H1 (cell line): ENCODE measurements at regions not wholly inside any gene's neighbourhood (a gene's known extent, or its start where the extent isn't known, plus 50 kb on each side); places are given as distances from the start of the nearest gene placed in this dataset.

Source experiments
- CTCF ChIA-PET: fragments of 300-600 bp; sonication (Branson Sonifier 250); formaldehyde crosslinking; loops from one replicate; lab custom pipeline; 2021; ENCODE audit not compliant: partially characterized antibody; lab: Charles Lee
- POLR2A ChIA-PET: fragments of 300-600 bp; sonication (Branson Sonifier 250); formaldehyde crosslinking; loops from one replicate; lab custom pipeline; 2021; ENCODE audit warnings: inconsistent platforms; ENCODE audit not compliant: partially characterized antibody; lab: Charles Lee
- DNase-seq, 2 experiments: peaks; one replicate each; pipeline versions ENCODE4 v3.0.0 to v3.0.0-alpha.2; 2010 to 2022; ENCODE audit warnings: low spot score in 2 of 2, low read depth in 1 of 2, mixed read lengths in 1 of 2
- FAIRE-seq: peaks from 2 replicates; lab custom pipeline; 2011; peaks lifted over from hg19 to GRCh38; lab: Jason Lieb, UNC
- H2AFZ ChIP-seq: 2 replicates; pipeline ENCODE4 v1.8.1; 2012; ENCODE audit warnings: low read length, inconsistent platforms
- H2AK5ac ChIP-seq: 2 replicates; pipeline ENCODE4 v1.6.1; 2013; ENCODE audit warnings: low read depth, low read length
- H2BK120ac ChIP-seq: replicated peaks from 2 replicates; pipeline ENCODE3; 2013; ENCODE audit warnings: low read depth, low read length, inconsistent platforms
- H2BK12ac ChIP-seq: 2 replicates; pipeline ENCODE4 v1.6.1; 2013; ENCODE audit warnings: low read depth, low read length
- H2BK15ac ChIP-seq: 2 replicates; pipeline ENCODE4 v1.6.1; 2013; ENCODE audit warnings: low read length
- H2BK20ac ChIP-seq: 2 replicates; pipeline ENCODE4 v1.6.1; 2013; ENCODE audit warnings: low read length
- H2BK5ac ChIP-seq: 2 replicates; pipeline ENCODE4 v1.6.1; 2013; ENCODE audit warnings: low read depth, low read length
- H3K14ac ChIP-seq: 2 replicates; pipeline ENCODE4 v1.6.1; 2013; ENCODE audit warnings: inconsistent platforms; ENCODE audit not compliant: insufficient read length
- H3K18ac ChIP-seq: 2 replicates; pipeline ENCODE4 v1.6.1; 2013; ENCODE audit warnings: low read length; ENCODE audit errors: extremely low read depth
- H3K23ac ChIP-seq: 2 replicates; pipeline ENCODE4 v1.6.1; 2013; ENCODE audit warnings: inconsistent platforms; ENCODE audit not compliant: insufficient read length
- H3K23me2 ChIP-seq: 2 replicates; pipeline ENCODE4 v1.6.1; 2013; ENCODE audit warnings: low read depth, low read length
- H3K27ac ChIP-seq: 2 replicates; pipeline ENCODE4 v1.6.1; 2011; ENCODE audit warnings: low read depth, low read length, inconsistent platforms
- H3K27me3 ChIP-seq, 4 experiments: replicated peaks in 1 of 4; 1 replicate in 1 of 4; 2 replicates in 3 of 4; pipeline versions ENCODE4 v1.6.1 to v1.8.1; 2011 to 2013; ENCODE audit warnings: low read length in 3 of 4, mild to moderate bottlenecking in 3 of 4, inconsistent platforms in 2 of 4, mixed read lengths in 2 of 4, moderate library complexity in 1 of 4; ENCODE audit not compliant: control insufficient read depth in 3 of 4, insufficient read depth in 3 of 4; ENCODE audit errors: extremely low read depth in 1 of 4
- H3K36me3 ChIP-seq, 4 experiments: 2 replicates each; pipeline versions ENCODE4 v1.6.1 to v1.8.1; 2011 to 2013; ENCODE audit warnings: mild to moderate bottlenecking in 4 of 4, low read length in 3 of 4, moderate library complexity in 2 of 4, control low read depth in 1 of 4, inconsistent platforms in 1 of 4; ENCODE audit not compliant: insufficient read depth in 4 of 4, control insufficient read depth in 2 of 4
- H3K4ac ChIP-seq: replicated peaks from 2 replicates; pipeline ENCODE3; 2013; ENCODE audit warnings: low read length, low read depth, mixed read lengths, inconsistent platforms; ENCODE audit not compliant: insufficient read length
- H3K4me1 ChIP-seq, 4 experiments: replicated peaks in 1 of 4; 1 replicate in 1 of 4; 2 replicates in 3 of 4; pipeline versions ENCODE4 v1.6.1 to v1.8.1; 2011 to 2013; ENCODE audit warnings: low read length in 3 of 4, inconsistent platforms in 2 of 4, mixed read lengths in 1 of 4; ENCODE audit not compliant: insufficient read depth in 4 of 4, control insufficient read depth in 3 of 4
- H3K4me2 ChIP-seq, 2 experiments: 2 replicates each; pipeline versions ENCODE4 v1.6.1 to v1.8.1; 2011 to 2013; ENCODE audit warnings: low read depth in 2 of 2, low read length in 2 of 2, control low read depth in 1 of 2, inconsistent platforms in 1 of 2, mild to moderate bottlenecking in 1 of 2; ENCODE audit not compliant: insufficient read depth in 1 of 2
- H3K4me3 ChIP-seq, 4 experiments: fragments of 200-600, 300-600 bp in 1 of 4; sonication (generic), shearing (Covaris generic), sonication (Bioruptor Twin) in 1 of 4; 2 replicates each; pipeline versions ENCODE4 v1.5.1 to v1.8.1; 2011 to 2016; ENCODE audit warnings: low read length in 4 of 4, low read depth in 3 of 4, control low read depth in 2 of 4, inconsistent platforms in 2 of 4, mild to moderate bottlenecking in 2 of 4, mixed read lengths in 1 of 4, moderate library complexity in 1 of 4; ENCODE audit not compliant: insufficient read depth in 2 of 4; ENCODE audit errors: extremely low read depth in 1 of 4
- H3K56ac ChIP-seq: replicated peaks from 2 replicates; pipeline ENCODE3; 2013; ENCODE audit warnings: low read depth, mild to moderate bottlenecking, mixed read lengths, low read length, inconsistent platforms; ENCODE audit not compliant: insufficient read length
- H3K79me1 ChIP-seq: 2 replicates; pipeline ENCODE4 v1.6.1; 2013; ENCODE audit warnings: low read depth, low read length, control low read depth
- H3K79me2 ChIP-seq, 2 experiments: 2 replicates each; pipeline versions ENCODE4 v1.6.1 to v1.8.1; 2012 to 2013; ENCODE audit warnings: low read length in 2 of 2, mild to moderate bottlenecking in 2 of 2, inconsistent platforms in 1 of 2; ENCODE audit not compliant: insufficient read depth in 2 of 2, control insufficient read depth in 1 of 2
- H3K9ac ChIP-seq, 4 experiments: replicated peaks in 1 of 4; 1 replicate in 1 of 4; 2 replicates in 3 of 4; pipeline versions ENCODE4 v1.6.1 to v1.8.1; 2011 to 2013; ENCODE audit warnings: low read depth in 3 of 4, low read length in 3 of 4, control low read depth in 2 of 4, mild to moderate bottlenecking in 2 of 4, moderate library complexity in 2 of 4, inconsistent platforms in 1 of 4; ENCODE audit errors: extremely low read depth in 1 of 4
- H3K9me3 ChIP-seq, 2 experiments: 2 replicates each; pipeline versions ENCODE4 v1.6.1 to v1.8.1; 2012 to 2013; ENCODE audit warnings: mild to moderate bottlenecking in 2 of 2, moderate library complexity in 2 of 2, control low read depth in 1 of 2, inconsistent platforms in 1 of 2, low read depth in 1 of 2, low read length in 1 of 2, mixed read lengths in 1 of 2; ENCODE audit not compliant: insufficient read depth in 2 of 2
- H4K20me1 ChIP-seq, 2 experiments: replicated peaks in 1 of 2; 2 replicates each; pipeline versions ENCODE3 to v1.8.1; 2011 to 2013; ENCODE audit warnings: inconsistent platforms in 2 of 2, low read length in 2 of 2, mild to moderate bottlenecking in 1 of 2; ENCODE audit not compliant: insufficient read depth in 2 of 2, control insufficient read depth in 1 of 2
- H4K5ac ChIP-seq: 2 replicates; pipeline ENCODE4 v1.6.1; 2013; ENCODE audit warnings: low read length, low read depth, mixed read lengths, inconsistent platforms; ENCODE audit not compliant: insufficient read length
- H4K8ac ChIP-seq: 2 replicates; pipeline ENCODE4 v1.8.0; 2013; ENCODE audit warnings: mild to moderate bottlenecking, moderate library complexity, low read length, inconsistent platforms; ENCODE audit not compliant: insufficient read depth; ENCODE audit errors: extremely low read depth
- H4K91ac ChIP-seq: replicated peaks from 2 replicates; pipeline ENCODE3; 2013; ENCODE audit warnings: low read length, mixed read lengths, inconsistent platforms; ENCODE audit not compliant: insufficient read length
- CHD2 ChIP-seq: IDR thresholded peaks from 2 replicates; pipeline ENCODE4 v1.6.1; 2012; ENCODE audit warnings: low read length, improper control_type of control experiment
- EGR1 ChIP-seq: IDR thresholded peaks from 2 replicates; pipeline ENCODE4 v1.6.1; 2011; ENCODE audit warnings: low read depth, low read length, borderline replicate concordance
- HDAC6 ChIP-seq: IDR thresholded peaks from one replicate; pipeline ENCODE4 v1.7.1; 2012; ENCODE audit warnings: low read depth, mild to moderate bottlenecking, inconsistent platforms, low read length, moderate library complexity
- KDM1A ChIP-seq: fragments of 200-600, 300-600 bp; sonication (generic); IDR thresholded peaks from 2 replicates; pipeline ENCODE4 v1.7.1; 2016; ENCODE audit warnings: mild to moderate bottlenecking, low read length, borderline replicate concordance
- KDM5A ChIP-seq: fragments of 200-600 bp; IDR thresholded peaks from 2 replicates; pipeline ENCODE4 v1.7.1; 2012; ENCODE audit warnings: mild to moderate bottlenecking, low read length, inconsistent platforms, mixed read lengths
- MAFK ChIP-seq: IDR thresholded peaks from 2 replicates; pipeline ENCODE4 v1.6.1; 2012; ENCODE audit warnings: low read depth, mild to moderate bottlenecking, improper control_type of control experiment, low read length
- NANOG ChIP-seq: IDR thresholded peaks from 2 replicates; pipeline ENCODE4 v1.6.1; 2011; ENCODE audit warnings: low read length, low read depth, mild to moderate bottlenecking, inconsistent platforms; ENCODE audit not compliant: insufficient read depth, poor library complexity, severe bottlenecking
- POU5F1 ChIP-seq: IDR thresholded peaks from 2 replicates; pipeline ENCODE4 v1.6.1; 2011; ENCODE audit warnings: low read depth, mild to moderate bottlenecking, low read length, moderate library complexity
- RNF2 ChIP-seq: fragments of 200-900, 300-1000 bp; sonication (generic); IDR thresholded peaks from 2 replicates; pipeline ENCODE4 v1.7.1; 2016; ENCODE audit warnings: borderline replicate concordance, low read depth, mild to moderate bottlenecking, antibody characterized with exemption, low read length; ENCODE audit not compliant: poor library complexity, severe bottlenecking; ENCODE audit errors: missing control alignments
- SP4 ChIP-seq: IDR thresholded peaks from 2 replicates; pipeline ENCODE4 v1.6.1; 2012; ENCODE audit warnings: low read length, inconsistent platforms
- ZNF274 ChIP-seq: IDR thresholded peaks from 2 replicates; pipeline ENCODE4 v1.7.0; 2012; ENCODE audit warnings: low read length, borderline replicate concordance; ENCODE audit errors: extremely low read depth
- WGBS, 2 experiments: shearing (Covaris generic) in 1 of 2; methylation state at CpG; one replicate each; pipeline versions ENCODE4 v1.1.6 to v1.1.7; 2013 to 2015; ENCODE audit warnings: low lambda C conversion rate in 2 of 2, mixed read lengths in 2 of 2, inconsistent platforms in 1 of 2, low coverage in 1 of 2, missing lambda C conversion rate in 1 of 2; ENCODE audit not compliant: insufficient replicate concordance in 2 of 2, insufficient coverage in 1 of 2, insufficient read length in 1 of 2; ENCODE audit errors: extremely low coverage in 1 of 2, missing lambda C conversion rate in 1 of 2; 5-methylcytosine and 5-hydroxymethylcytosine counted together
- TF ChIP-seq, protein P1 (sequence below): IDR thresholded peaks from 2 replicates; pipeline ENCODE4 v1.6.1; 2012; ENCODE audit warnings: inconsistent platforms

- H3K23me2 ChIP-seq, result no peaks in the 10 kb centered on the region; the same call in 1 of the 2 replicates
- peak overlapping the region; percentile 18; the same call in 1 of the 2 replicates for H2BK5ac ChIP-seq
- H3K79me1 ChIP-seq, result no peaks in the 10 kb centered on the region
- CTCF ChIA-PET, result interaction anchor here (1.0 kb wide), 1 partner anchor 20 kb away, joined by 3 read pairs; no protein-coding TSS in a partner anchor
- H3K4me3 ChIP-seq, result no peak overlapping the region
- no peak overlapping the region for H2BK120ac ChIP-seq
- peaks cover 0 to 1% of the 10 kb centered on the region in 2 experiments for H4K20me1 ChIP-seq
- peak overlapping the region; percentile 56 for H4K91ac ChIP-seq
- H3K79me2 ChIP-seq, result no peaks in the 10 kb centered on the region
- no peak overlapping the region for H3K9ac ChIP-seq
- H2AK5ac ChIP-seq, result no peak overlapping the region; the same call in 1 of the 2 replicates
- no peak overlapping the region for H3K4ac ChIP-seq
- H2BK20ac ChIP-seq, result no peak overlapping the region
- no peaks in the 10 kb centered on the region for H3K36me3 ChIP-seq
- H3K4me2 ChIP-seq, result no peak overlapping the region
- H2AFZ ChIP-seq, result no peak overlapping the region
- H3K9me3 ChIP-seq, result no peaks in the 10 kb centered on the region
- H3K27ac ChIP-seq, result no peak overlapping the region
- H3K14ac ChIP-seq, result no peak overlapping the region
- no peak overlapping the region for H3K56ac ChIP-seq
- H3K27me3 ChIP-seq, result peaks cover 3 to 27% (median 26%) of the 10 kb centered on the region in 4 experiments
- H3K4me1 ChIP-seq, result peaks cover 2 to 26% (median 14%) of the 10 kb centered on the region in 4 experiments
- TF ChIP-seq MAFK (no peak), NANOG (no peak), HDAC6 (no peak), SP4 (no peak), ZNF274 (no peak), RNF2 (no peak), KDM1A (no peak), CHD2 (no peak), EGR1 (no peak), POU5F1 (no peak), KDM5A (no peak)
- TF ChIP-seq, protein P1, sequence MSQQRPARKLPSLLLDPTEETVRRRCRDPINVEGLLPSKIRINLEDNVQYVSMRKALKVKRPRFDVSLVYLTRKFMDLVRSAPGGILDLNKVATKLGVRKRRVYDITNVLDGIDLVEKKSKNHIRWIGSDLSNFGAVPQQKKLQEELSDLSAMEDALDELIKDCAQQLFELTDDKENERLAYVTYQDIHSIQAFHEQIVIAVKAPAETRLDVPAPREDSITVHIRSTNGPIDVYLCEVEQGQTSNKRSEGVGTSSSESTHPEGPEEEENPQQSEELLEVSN, result no peak
- H3K18ac ChIP-seq, result no peak overlapping the region
- no peak for DNase-seq
- WGBS, 2 experiments, result 87% methylated on average over 11 of the region's 11 CpGs; no CpG with 5 or more reads in 1 of the 2 experiments
- H2BK15ac ChIP-seq, result no peak overlapping the region; the same call in 1 of the 2 replicates
- no peak overlapping the region for H4K5ac ChIP-seq
- H4K8ac ChIP-seq, result no peak overlapping the region
- POLR2A ChIA-PET, result no interaction called here
- no peak for FAIRE-seq
- no peak overlapping the region for H3K23ac ChIP-seq
- H2BK12ac ChIP-seq, result peak overlapping the region; percentile 55; the same call in 1 of the 2 replicates
Observed at GRCh38 chr3:127137757-127138536, 55.0 kb upstream of the PRR23E start.
